Cardiac fibroblast (primary cell): ENCODE measurements at regions not wholly inside any gene's neighbourhood (a gene's known extent, or its start where the extent isn't known, plus 50 kb on each side); places are given as distances from the start of the nearest gene placed in this dataset.

Experiments used
- DNase-seq, 2 donors: peaks; one replicate each; pipeline versions ENCODE4 v3.0.0 to v3.0.0-alpha.2; 2010; ENCODE audit warnings: low read depth in 2 of 2
- H3K4me3 ChIP-seq, 2 donors: replicated peaks in 1 of 2; 1 replicate in 1 of 2; 2 replicates in 1 of 2; pipeline ENCODE4 v1.5.1; 2011; ENCODE audit warnings: low read depth in 2 of 2, low read length in 2 of 2, mild to moderate bottlenecking in 2 of 2, moderate library complexity in 1 of 2
- TF ChIP-seq, protein P1 (sequence below): IDR thresholded peaks from one replicate; pipeline ENCODE4 v1.5.1; 2011; ENCODE audit warnings: low read depth, mild to moderate bottlenecking, low read length, inconsistent platforms

DNA sequence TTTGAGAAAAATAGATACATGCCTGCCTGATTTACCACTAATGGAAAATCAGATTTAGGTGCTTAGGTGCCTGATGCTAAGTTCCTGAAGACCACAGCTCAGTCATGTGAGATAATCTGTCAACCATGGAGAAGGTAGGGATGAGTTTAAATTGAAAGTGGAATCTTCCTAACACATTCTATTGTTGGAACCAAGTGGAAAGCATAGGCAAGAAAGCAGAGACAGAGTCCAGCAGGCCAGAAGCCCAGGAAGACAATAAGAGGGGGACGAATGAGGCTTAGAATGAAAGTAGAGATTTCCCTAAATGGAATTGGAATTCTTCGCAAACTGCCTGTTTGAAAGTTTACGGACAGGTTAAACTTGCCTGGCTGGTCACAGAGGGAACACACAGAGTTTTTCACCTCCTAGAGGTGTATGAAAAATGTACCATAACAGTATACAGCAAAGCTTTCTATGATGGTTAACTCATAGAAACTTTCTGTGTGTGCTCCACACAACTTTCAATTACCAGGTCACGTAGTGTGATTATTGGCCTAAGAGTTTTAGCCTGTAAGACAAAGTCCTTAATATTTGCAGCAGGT lies 453.8 kb upstream of the KCNMB2 start:
- H3K4me3 ChIP-seq: no peak overlapping the region
- no peak for DNase-seq
- TF ChIP-seq, protein P1, sequence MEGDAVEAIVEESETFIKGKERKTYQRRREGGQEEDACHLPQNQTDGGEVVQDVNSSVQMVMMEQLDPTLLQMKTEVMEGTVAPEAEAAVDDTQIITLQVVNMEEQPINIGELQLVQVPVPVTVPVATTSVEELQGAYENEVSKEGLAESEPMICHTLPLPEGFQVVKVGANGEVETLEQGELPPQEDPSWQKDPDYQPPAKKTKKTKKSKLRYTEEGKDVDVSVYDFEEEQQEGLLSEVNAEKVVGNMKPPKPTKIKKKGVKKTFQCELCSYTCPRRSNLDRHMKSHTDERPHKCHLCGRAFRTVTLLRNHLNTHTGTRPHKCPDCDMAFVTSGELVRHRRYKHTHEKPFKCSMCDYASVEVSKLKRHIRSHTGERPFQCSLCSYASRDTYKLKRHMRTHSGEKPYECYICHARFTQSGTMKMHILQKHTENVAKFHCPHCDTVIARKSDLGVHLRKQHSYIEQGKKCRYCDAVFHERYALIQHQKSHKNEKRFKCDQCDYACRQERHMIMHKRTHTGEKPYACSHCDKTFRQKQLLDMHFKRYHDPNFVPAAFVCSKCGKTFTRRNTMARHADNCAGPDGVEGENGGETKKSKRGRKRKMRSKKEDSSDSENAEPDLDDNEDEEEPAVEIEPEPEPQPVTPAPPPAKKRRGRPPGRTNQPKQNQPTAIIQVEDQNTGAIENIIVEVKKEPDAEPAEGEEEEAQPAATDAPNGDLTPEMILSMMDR: no peak

DNA sequence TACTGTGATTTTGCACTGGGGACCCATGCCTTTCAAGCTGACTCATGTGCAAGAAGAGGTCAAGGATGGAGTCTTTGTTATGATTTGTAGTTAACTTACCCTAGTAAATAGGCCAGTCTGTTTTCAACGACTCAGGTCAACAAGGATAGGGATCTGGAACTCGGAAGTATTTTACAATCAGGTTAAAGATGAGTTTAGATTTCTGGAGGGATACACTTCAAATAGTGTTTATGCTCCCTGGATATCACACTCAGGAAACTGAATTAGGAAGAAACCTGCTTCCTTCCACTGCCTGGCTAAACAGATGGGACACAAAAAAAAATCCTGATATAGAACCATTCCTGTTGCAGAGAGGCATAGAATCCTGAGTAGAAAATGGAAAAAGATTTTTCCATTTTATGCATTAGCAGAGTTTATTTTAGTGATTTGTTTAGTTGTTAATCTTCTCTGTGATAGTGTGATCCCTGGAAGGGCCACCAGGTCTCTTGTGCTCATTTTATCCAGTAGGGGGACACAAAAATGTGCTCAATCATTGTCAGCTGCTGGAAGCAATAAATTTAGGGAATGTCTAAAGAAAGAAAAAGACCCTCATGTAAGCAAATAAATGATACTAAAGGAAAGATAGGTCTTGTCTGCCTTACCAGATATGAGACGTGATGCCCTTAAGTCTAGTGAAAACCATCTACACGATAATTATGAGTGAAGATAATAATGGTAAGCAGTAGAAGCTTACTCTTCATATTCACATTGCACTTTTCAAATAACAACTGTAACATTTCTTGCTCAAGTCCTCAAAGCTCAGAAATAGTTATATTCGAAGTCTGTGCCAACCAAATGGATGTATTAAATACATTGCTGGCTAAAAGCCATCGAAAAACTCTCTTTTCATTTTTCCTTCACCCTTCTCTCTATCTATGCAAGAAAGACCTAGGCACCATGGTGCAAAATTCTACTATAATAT lies 452.1 kb upstream of the KCNMB2 start:
- DNase-seq: peak; percentile 52 to 62
- H3K4me3 ChIP-seq: no peak overlapping the region

DNA sequence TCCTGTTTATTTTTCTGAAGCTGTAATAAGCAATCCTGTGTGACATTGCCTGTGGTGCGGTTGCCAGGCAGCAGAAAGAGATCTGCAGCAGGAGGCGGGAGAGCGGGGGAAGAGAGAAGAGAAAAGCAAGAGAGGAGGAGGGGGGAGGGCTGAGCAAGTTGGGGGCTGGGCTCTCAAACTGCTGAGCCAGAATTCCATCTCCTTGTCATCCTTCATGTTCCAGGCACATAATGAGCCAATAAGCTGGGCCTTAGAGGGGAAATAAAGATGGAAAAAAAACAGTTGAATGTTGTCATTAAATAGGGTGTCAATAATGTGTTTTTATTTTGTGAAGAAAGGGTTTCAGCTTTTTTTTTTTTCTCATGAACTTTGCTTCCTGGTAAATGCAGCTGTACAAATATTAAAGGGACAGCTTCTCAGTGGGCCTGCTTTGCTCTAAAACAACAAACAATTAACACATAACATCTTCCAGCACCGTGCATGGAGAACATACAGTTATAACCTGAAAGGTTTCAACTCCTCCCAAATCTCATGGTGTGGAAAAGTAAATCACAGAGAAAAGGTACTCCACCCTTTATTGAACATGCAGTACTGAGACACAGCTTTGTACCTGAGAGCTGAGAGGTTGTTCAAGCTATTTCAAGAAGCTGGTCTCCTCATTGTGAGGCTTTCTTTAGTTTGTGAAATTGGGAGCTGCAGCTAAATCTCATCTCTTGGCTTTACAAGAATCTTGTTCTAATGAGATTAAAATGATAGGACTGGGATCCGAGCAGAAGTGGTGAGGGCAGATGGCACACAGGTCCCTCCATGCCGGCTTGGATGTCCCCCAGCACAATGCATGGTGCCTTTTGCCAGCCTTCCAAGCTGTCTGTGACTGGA lies 451.1 kb upstream of the KCNMB2 start:
- TF ChIP-seq, protein P1: no peak
- peak; percentile 78 to 93 for DNase-seq
- H3K4me3 ChIP-seq: no peak overlapping the region

More for the DNA sequence above, 452.1 kb upstream of the KCNMB2 start:
- TF ChIP-seq, protein P1: peak; percentile 65

DNA sequence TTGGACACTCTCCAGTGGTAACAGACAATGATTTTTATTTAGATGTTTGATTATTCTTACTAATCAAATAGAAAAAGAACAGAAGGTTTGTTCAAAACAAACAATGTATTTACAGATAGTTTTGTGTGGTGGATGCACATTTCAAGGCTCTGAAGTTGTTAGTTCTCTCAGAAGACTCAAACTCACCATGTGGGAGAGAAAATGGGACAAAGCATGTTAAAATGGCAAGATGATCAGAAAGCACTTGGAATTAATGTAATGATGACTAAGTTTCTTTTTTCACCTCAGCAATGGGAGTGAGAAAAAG lies 450.5 kb upstream of the KCNMB2 start:
- TF ChIP-seq, protein P1: no peak
- no peak for DNase-seq
- no peak overlapping the region for H3K4me3 ChIP-seq

DNA sequence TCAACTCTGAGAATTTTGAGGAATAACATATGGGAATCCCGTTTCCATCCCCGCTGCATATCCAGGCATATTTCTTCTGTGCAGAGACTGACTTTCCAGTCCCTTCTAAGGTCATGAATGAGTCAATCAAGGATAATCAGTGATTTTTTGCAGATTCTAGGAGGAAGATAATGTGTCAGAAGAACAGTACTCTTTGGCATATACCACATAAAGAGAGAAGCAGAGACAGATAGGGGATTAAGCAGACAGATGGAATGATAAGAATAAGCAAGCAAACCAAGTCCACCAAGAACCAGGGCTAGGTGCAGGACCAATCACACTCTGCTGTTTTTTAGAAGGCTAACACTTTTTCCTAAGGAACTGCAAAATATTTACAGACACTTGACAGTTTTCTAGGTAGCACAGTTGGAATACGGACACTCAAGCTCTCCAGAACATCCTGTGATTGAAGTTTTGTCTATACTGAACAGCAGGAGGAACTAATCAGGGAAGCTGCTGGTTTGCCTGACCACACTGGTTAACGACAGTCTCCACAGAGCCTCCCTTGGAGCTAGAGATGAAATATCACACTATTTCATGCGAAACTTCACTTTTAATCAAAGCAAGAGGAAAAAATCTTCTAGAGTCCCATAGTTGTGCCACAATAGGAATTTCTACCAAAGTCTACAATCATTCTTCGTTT lies 450.0 kb upstream of the KCNMB2 start:
- no peak overlapping the region for H3K4me3 ChIP-seq
- no peak for DNase-seq
- TF ChIP-seq, protein P1: no peak

DNA sequence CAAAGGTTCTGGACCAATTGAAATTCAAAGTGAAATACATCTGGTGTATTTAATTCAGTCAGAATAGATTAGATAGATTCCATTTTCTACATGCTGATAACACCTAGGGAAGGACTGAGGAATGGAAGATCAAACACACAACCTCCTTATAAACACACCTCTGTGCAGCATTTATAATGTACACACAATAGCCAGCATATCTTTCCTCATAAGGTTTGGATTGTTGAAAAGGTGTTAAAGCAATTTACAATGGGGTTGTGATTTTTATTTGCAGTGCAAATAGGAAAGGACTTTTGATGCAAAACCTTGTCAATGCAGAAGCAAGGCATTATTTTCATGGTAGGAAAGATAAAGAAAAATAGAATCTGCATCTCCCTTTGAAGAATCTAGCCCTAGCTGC lies 448.9 kb upstream of the KCNMB2 start:
- TF ChIP-seq, protein P1: no peak
- no peak overlapping the region for H3K4me3 ChIP-seq
- DNase-seq: no peak
